Fibroblast of the aortic adventitia (primary cell): ENCODE measurements at regions not wholly inside any gene's neighbourhood (a gene's known extent, or its start where the extent isn't known, plus 50 kb on each side); places are given as distances from the start of the nearest gene placed in this dataset.

Experiments
- DNase-seq: peaks from one replicate; pipeline ENCODE4 v3.0.0-alpha.2; 2010; ENCODE audit warnings: low read depth
- H3K4me3 ChIP-seq: 2 replicates; pipeline ENCODE4 v1.5.1; 2011; ENCODE audit warnings: low read depth, mild to moderate bottlenecking, control low read depth, low read length, moderate library complexity
- TF ChIP-seq, protein P1 (sequence below): IDR thresholded peaks from 2 replicates; pipeline ENCODE4 v1.5.1; 2011; ENCODE audit warnings: mild to moderate bottlenecking, low read length, control low read depth, inconsistent platforms; ENCODE audit not compliant: insufficient read depth

DNA sequence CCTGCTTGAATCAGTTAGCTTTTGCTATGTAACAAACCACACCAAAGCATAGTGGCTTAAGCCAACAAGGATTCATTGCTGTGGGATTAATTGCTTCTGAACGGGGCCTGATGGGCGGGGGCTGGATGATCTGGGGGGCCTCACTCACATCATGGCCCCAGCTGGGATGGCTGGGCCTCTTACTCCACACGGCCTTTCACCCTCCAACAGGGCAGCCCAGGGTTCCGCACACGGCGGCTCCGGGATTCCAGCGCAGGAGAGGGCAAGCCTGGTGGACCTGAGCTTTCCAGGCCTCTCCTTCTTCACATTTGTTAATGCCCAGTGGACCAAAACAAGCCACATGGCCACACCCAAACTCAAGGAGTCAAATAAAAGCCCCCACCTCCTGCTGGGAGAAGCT, 86.3 kb upstream of the PHLPP1 start:
- no peak overlapping the region for H3K4me3 ChIP-seq
- DNase-seq = no peak
- TF ChIP-seq, protein P1, sequence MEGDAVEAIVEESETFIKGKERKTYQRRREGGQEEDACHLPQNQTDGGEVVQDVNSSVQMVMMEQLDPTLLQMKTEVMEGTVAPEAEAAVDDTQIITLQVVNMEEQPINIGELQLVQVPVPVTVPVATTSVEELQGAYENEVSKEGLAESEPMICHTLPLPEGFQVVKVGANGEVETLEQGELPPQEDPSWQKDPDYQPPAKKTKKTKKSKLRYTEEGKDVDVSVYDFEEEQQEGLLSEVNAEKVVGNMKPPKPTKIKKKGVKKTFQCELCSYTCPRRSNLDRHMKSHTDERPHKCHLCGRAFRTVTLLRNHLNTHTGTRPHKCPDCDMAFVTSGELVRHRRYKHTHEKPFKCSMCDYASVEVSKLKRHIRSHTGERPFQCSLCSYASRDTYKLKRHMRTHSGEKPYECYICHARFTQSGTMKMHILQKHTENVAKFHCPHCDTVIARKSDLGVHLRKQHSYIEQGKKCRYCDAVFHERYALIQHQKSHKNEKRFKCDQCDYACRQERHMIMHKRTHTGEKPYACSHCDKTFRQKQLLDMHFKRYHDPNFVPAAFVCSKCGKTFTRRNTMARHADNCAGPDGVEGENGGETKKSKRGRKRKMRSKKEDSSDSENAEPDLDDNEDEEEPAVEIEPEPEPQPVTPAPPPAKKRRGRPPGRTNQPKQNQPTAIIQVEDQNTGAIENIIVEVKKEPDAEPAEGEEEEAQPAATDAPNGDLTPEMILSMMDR = no peak

DNA sequence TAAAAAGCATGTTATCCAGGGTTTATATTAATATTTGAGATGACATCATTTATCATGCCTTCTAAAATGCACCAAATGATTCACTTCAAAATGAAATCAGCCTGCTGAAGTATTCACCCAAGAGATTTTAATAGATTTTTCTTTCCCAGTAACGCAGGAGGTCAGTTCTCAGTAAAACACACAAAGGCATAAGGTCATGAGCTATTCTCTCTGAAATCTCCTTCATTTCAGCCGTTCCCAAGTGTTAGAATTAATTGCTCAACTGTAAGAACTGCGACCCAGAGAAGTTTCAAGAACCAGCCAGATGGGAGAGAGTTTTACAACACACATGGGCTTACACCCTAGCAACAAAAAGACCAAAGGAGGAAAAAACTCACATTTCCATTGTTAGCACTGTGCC, 84.2 kb upstream of the PHLPP1 start:
- no peak overlapping the region for H3K4me3 ChIP-seq
- DNase-seq = no peak
- TF ChIP-seq, protein P1 = no peak

GRCh38 chr18:62632788-62633455, 82.4 kb upstream of the PHLPP1 start:
- no peak for DNase-seq
- no peak overlapping the region for H3K4me3 ChIP-seq
- TF ChIP-seq, protein P1 = no peak

DNA sequence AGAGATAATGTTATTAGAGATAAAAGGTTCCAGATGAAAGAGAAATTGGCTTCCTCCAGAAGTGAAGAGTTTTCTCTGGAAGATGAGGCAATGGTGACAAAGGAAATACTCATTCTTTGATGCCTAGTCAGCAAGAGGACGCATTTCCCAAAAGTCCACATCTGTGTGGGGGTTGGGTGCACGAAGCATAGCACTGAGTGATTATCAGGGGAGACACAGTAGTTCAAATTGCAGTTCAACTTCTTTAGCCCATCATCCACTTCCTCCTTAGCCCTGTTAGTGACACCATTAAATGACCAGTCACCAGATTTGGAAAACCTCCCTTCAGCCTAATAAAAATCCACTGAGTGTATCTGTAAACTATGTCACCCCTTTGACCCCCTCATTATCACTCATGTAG, 80.9 kb upstream of the PHLPP1 start:
- DNase-seq = no peak
- no peak overlapping the region for H3K4me3 ChIP-seq
- TF ChIP-seq, protein P1 = no peak

- no peak for DNase-seq
- H3K4me3 ChIP-seq = no peak overlapping the region
- TF ChIP-seq, protein P1 = no peak
Measured at GRCh38 chr18:62634979-62635630, 80.2 kb upstream of the PHLPP1 start.

DNA sequence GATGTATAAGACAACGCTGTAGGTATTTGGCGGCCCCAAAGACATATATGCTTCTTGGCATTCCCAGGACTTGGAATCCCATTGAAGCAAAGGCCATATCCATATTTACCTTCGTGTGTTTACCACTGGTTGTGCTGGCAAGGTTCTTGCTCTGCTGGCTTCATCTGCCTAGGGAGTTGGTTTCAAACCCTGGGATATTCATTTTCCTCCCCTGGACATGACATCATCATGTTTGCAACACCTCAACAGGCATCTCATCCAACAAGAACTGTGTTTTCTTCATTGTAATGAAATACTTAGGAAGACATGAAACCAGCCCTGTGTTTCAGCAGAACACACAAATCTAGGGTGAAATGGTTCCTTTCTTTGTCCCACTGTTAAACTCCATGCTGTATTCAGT, 77.9 kb upstream of the PHLPP1 start:
- TF ChIP-seq, protein P1 = no peak
- no peak overlapping the region for H3K4me3 ChIP-seq
- DNase-seq = no peak
